ENCODE measurements at regions not wholly inside any gene's neighbourhood (a gene's known extent, or its start where the extent isn't known, plus 50 kb on each side); places are given as distances from the start of the nearest gene placed in this dataset.

DNA sequence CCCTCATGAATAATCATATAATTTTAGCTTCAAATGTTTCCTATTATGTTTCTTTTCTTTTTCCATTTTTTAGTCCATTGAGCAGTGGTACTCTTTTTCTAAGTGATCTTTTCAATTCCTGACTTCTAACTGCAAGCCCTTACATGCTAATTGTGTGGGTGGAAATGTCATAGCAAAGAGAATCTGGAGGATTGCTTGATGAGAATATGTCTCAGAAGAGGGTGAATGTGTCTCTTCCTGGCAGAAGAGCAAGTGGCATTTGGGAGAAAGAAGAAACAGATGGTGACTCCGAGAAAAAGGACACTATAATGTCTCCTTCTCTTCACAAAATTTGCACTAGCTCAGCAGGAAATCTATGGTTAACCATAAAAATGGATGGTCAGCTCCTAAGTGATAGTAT is 2320.0 kb downstream of the PCDH9 start:
- DNase-seq (no peak), ATAC-seq (ENCODE audit: poor library complexity) (no peak)
- intact Hi-C loops (cut with DNase I) = no loop called here

DNA sequence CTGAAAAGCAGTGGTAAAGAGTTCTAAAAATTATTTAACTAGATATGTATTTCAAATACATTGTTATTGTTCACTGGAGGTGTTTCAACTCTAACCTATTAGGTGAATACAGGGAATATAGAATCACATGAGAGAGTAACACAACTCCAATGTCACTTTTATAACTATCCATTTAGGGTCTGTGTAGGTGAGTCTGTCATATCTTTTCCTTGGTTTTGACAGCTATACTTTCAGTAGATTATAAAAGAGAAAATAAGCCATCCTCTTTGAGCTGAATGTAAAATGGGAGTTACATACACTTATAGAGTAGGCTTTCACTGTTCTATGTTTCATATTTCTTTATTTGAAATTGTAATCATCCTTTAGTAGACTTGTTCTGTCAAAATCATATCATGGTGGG is 2321.0 kb downstream of the PCDH9 start:
- DNase-seq = no peak
- intact Hi-C loops (cut with DNase I) = no loop called here
- ATAC-seq (ENCODE audit: poor library complexity) = no peak

DNA sequence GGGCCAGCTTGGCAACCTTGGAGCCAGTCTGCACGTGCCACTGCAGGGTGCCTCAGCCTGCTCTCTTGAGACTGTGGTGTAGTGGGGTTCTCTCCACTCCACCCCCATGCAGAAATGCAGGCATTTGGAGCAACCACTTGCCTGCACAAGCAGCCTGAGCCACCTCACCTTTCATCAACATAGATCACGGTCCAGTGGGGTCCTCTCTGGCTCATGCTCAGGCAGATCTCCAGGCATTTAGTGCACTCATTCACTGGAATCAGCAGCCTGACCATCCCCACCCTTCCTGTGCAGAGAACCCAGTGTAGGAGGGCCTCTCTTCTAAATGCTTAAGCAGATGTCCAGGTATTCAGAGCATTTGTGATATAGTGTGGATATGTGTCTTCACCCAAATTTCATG is 2330.1 kb downstream of the PCDH9 start:
- ATAC-seq (ENCODE audit: poor library complexity) (no peak), DNase-seq (no peak)
- intact Hi-C loops (cut with DNase I) = no loop called here

DNA sequence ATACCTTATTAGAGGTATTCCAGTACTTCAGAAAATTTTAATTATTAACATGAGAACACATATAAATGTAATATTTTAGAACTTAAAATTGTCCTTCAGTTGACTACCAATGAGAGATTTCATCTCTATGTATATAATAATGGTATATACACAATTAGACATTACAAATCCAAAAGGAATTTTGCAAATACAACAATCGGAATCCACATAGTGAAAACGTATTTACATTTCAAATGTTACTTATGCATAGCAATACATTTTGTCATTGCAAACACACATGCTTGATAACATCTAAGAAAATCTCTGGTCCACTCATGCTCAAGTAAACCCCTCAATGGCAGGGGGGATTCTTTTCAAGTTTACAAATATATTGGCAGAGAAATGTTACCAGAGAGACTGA is 2345.2 kb downstream of the PCDH9 start:
- DNase-seq (no peak), ATAC-seq (ENCODE audit: poor library complexity) (no peak)
- intact Hi-C loops (cut with DNase I) = no loop called here

DNA sequence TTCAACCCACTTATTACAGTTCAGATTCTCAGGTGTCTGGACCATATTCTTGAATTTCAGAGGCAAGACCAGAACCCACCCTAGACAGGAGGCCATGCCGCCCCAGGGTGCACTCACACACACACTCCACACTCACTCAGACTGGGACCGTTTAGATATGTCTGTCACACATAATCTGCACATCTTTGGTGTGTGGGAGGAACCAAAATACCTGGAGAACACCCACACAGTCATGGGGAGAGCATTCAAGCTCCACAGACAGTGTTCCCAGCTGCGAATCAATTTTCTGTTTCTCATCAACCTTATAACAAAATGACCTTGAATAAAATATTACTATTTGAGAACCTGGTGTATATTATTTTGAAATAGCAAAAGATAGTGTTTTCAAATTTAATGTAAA is 2353.0 kb downstream of the PCDH9 start:
- intact Hi-C loops (cut with DNase I) = no loop called here
- DNase-seq (no peak), ATAC-seq (ENCODE audit: poor library complexity) (no peak)

DNA sequence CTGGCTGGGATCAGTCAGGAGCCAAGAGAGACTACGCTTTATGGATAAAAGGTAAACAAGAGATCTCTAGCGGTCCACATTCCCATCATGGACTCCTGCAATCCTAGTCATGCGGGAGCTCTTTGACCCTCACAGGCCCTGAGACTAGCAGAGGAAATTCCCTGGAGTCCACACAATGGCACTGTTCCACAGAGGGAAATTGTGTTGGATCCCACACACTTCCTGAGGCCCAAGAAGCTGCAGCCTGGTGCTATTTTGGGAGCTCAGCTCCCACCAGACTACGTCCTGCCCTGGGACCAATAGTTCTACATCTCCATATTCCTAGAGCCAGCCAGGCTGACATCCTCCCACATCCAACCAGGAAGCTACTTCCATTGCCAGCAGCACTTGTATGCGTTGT is 2358.4 kb downstream of the PCDH9 start:
- no peak for DNase-seq
- intact Hi-C loops (cut with DNase I) = no loop called here
- ATAC-seq (ENCODE audit: poor library complexity) = no peak

DNA sequence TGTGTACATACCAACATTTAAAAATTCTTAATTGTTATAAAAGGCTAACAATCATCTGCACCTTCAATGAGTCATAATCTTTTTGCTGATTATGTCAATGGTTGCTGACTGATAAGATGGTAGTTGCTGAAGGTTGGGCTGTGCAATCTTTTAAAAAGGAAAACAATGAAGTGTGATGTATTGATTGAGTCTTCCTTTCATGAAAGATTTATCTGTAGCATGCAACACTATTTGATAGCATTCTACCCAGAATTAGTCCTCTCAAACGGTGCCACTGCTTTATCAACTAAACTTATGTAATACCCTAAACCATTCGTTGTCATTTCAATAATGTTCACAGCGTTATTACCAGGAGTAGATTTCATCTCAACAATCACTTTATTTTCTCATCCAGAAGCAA is 2360.6 kb downstream of the PCDH9 start:
- intact Hi-C loops (cut with DNase I) = no loop called here
- ATAC-seq (ENCODE audit: poor library complexity) (no peak), DNase-seq (no peak)

DNA sequence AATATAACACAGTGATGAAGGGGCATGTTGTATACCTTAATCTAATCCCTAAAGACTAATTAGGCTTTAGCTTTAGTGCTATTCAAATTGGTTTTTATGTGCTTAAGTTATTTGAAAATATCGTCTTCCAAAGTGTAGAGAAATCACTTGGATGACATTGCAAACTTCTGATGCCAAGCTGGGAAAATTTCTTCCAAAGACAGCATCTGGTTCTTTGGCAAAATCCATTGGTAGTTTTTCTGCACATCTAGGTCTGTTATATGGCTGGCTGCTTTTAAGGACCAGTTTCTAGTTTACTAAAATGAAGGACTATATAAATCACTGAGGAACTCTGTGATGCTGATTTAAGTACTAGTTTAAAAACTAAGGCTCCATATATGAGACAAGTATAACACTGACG is 2362.3 kb downstream of the PCDH9 start:
- intact Hi-C loops (cut with DNase I) = no loop called here
- ATAC-seq (ENCODE audit: poor library complexity) = no peak
- no peak for DNase-seq

DNA sequence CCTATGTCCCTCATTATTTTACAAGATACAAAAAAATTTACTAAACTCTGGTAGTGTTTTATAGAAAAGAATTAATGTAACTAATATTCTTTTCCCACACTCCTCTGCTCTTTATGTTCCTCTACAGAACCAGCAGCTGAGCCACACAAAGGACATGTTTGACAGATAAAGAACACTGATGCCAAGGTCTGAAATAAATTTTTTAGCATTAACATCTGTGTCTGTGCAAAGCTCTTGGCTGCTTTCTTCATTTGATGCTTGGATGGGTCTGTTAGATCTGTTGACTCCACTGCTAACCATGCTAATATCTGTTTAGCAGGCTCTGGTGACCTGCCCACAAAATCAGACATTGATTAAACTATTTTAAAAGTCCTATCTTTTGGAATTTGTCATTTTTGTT is 2363.8 kb downstream of the PCDH9 start:
- ATAC-seq (ENCODE audit: poor library complexity) (no peak), DNase-seq (no peak)
- intact Hi-C loops (cut with DNase I) = no loop called here

DNA sequence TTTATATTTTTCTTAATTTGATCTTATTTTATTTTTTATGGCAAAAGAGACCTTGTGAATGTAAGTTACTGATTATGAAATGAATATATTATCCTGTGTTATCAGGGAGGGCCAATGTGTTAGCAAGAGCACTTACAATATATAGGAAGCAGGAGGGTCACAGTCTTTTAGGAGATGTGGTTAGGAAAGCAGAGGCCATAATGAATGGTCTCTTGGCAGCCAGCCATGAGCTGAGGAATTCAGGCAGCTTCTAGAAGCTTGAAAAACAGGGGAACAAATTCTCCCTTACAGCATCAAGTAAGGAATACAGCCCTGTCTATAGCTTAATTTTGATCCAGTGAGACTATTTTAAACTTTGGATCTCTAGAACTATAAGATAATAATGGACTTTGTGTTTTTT is 2374.6 kb downstream of the PCDH9 start:
- intact Hi-C loops (cut with DNase I) = no loop called here
- no peak for DNase-seq
- ATAC-seq (ENCODE audit: poor library complexity) = no peak

DNA sequence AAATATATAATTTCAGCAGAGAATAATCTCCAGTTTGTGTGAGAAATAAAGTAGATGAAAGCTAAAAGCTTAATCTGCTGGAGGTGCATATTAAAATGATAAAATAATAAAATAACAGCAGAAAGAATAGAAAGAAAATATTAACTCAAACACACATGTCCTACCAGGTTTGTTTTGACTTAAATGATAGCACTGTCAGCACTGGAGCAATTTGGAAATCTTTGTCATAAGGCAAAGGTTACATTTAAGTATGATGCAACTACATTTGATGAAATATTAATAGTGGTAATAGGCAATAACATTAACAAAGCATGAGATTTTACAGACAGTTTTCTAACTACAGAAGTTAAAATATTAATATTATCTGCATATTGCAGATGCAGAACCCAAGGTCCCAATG is 2380.1 kb downstream of the PCDH9 start:
- intact Hi-C loops (cut with DNase I) = no loop called here
- ATAC-seq (ENCODE audit: poor library complexity) (no peak), DNase-seq (no peak)

DNA sequence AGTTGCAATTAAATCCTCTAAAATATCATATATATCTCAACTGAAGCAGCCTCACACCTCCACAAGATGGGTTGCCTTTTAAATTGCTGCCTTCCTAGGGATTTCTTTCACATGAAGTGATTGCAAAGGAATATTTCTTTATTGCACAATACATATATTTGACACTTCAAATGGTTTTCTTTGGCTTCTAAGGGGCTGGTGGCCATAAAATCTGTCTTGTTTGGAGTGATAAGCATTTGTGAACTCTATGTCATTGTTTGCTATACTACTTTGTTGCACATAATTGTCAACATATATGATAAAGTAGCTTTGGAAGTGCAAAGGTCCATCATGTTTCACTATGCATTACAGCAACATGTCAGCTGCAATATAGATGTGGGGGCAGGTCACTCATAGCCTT is 2380.9 kb downstream of the PCDH9 start:
- DNase-seq (no peak), ATAC-seq (ENCODE audit: poor library complexity) (no peak)
- intact Hi-C loops (cut with DNase I) = no loop called here

DNA sequence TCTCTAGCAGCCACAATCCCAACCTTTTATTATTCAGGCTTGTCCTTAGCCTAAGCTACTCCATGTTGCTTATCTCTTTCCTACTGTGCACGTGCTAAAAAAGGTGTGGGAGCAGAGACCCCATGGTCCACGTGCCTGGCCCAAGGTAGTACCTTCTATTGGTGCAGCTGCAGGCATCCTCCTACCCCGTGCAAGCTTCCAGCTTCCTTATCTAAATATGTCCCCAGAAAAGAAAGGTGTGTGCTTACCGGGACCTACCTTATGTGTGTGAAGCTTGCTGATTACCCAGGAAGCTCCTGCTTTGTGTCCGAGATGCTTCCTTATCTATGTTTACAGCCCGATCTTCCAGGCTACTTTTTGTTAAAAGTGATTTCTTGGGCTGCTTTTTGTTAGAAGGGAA is 2382.4 kb downstream of the PCDH9 start:
- ATAC-seq (ENCODE audit: poor library complexity) = no peak
- intact Hi-C loops (cut with DNase I) = no loop called here
- no peak for DNase-seq

DNA sequence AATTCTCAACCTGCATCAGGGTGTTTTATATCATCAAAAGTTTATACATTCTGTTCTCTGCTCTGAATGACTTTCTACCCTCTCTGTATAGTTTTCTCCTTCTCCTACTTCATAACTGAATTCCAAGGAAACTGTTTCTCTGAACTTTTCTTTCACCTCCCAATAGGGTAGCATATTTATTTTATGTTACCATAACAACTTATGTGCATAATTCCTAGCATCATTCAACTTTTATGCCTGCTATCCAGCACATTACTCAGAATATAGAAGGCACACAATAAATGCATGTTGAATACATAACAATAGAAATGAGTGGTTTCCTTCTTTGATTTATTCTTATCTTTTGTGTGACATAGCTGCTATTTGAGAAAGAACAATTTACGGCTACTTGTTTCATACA is 2385.0 kb downstream of the PCDH9 start:
- ATAC-seq (ENCODE audit: poor library complexity) = no peak

DNA sequence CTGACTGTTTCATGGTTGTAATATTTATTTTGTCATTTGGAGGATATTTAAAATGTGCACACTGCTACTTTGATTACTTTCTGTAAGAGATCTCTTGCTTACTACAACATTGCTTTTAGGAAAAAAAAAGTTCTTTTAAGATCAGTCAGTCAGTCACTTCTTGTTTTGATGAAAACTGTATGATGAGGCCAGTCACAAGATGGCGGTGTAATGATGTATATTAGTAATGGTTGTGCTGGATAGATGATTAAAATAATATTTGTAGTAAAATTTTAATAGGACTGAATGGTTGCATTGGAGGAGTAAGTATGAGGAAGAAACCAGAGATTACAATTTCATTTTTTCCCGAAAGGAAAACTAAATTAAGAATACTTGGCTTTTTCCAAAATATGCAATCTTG is 2411.1 kb downstream of the PCDH9 start:
- intact Hi-C loops (cut with DNase I) = no loop called here
- ATAC-seq (ENCODE audit: poor library complexity) (no peak), DNase-seq (no peak)

More for the DNA sequence above, 2385.0 kb downstream of the PCDH9 start:
- no peak for DNase-seq
- intact Hi-C loops (cut with DNase I) = no loop called here

DNA sequence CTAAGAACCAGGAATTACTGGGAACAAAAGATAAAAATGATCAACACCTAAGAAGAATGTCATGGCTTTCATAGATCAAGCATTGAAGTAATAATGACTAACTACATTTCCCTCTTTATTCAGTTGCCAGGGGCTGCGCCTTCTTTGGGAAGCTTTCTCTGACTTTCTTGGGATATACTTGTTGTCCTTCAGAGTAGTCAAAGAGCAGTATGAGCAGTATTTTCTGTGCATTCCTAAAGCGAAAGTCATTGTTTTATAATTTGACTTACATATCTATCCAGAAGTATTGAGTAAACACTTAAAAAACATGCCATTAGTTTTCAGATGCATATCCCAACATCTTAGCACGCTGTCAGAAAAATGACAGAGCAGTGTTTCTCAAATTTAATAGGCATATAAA is 2412.4 kb downstream of the PCDH9 start:
- ATAC-seq (ENCODE audit: poor library complexity) (no peak), DNase-seq (no peak)
- intact Hi-C loops (cut with DNase I) = no loop called here

DNA sequence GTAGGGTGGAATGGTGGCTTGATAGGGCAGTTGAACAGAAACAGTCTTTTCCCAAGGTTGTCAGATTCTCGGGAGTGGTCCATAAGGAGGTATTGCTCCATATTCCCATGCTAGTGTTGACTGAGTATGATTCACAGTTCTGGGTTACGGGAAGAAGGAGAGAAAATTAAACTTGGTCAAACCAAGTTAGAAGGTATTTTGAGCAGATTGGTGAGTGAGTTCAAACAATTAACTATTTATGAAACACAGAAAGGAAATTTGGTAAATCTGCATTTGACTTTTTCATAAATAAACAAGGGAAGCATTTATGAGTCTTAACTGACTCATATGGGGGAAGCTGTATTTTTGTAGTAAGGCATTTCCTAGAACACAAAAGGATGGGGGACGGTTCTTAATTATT is 2419.4 kb downstream of the PCDH9 start:
- intact Hi-C loops (cut with DNase I) = no loop called here
- DNase-seq = no peak

DNA sequence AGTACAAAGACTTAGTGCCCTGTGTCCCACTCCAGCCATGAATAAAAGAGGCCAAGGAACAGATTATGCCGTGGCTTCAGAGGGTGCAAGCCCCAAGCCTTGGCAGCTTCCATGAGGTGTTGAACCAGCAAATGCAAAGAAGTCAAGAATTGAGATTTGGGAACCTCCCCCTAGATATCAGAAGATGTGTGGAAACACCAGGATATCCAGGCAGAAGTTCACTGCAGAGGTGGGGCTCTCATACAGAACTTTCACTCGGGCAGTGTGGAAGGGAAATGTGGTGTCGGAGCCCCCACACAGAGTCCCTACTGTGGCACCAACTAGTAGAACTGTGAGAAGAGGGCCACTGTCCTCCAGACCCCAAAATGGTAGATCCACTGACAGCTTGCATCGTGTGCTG is 2421.4 kb downstream of the PCDH9 start:
- ATAC-seq (ENCODE audit: poor library complexity) (no peak), DNase-seq (no peak)
- intact Hi-C loops (cut with DNase I) = no loop called here

More for the DNA sequence above, 2419.4 kb downstream of the PCDH9 start:
- no peak for ATAC-seq (ENCODE audit: poor library complexity)

DNA sequence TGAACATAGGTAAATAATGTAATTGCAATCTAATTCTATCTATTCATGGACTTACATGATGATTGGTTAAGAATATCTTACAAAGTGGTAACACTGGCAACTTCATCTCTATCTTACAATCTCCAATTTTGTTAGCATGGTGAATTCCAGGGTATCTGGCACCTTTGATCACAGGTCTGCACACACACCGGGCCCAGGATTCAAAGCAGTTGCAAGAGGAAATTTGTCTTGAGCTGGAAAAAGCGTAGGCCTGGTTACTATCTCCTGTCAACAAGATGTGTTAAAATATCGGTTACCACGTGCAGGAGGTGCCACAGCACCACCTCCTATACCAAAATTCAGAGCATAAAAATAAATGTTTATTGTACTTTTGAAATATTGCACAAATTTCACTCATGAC is 2428.4 kb downstream of the PCDH9 start:
- intact Hi-C loops (cut with DNase I) = no loop called here
- DNase-seq (no peak), ATAC-seq (ENCODE audit: poor library complexity) (no peak)

DNA sequence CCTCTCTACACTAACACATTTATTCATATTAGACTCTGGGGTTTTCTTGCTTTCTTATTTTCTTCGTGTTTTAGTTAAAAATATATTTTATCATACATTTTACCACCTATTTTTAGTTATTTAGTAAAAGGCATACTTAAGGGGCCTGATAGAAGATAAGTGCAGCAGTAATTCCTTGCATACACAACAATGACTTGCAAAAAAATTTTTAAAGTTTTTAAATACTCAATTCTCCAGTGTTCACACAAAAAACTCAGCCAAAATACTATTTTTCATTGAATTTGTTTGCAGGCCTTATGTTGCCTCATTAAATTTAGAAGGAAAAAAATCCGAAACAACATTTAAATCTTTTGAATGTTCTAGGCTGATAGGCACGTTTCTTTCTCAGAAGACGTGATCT is 2431.7 kb downstream of the PCDH9 start:
- ATAC-seq (ENCODE audit: poor library complexity) (no peak), DNase-seq (no peak)
- intact Hi-C loops (cut with DNase I) = no loop called here

DNA sequence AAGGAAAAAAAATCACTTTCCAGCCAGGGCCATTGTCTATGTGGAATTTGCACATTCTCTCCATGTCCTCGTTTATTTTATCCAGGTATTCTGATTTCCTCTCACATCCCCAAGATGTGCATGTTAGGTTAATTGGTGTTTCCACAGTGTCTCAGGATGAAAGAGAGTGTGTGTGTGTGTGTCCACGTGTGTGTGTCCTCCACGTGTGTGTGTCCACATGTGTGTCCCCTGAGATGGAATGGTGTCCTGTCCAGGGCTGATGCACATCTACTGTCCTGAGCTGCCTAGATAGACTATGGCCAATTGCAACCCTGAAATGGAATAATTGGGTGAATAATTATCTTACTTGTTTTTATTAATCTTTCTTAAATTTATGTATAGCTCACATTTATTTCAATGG is 2436.5 kb downstream of the PCDH9 start:
- no peak for ATAC-seq (ENCODE audit: poor library complexity)
- intact Hi-C loops (cut with DNase I) = no loop called here
- no peak for DNase-seq

DNA sequence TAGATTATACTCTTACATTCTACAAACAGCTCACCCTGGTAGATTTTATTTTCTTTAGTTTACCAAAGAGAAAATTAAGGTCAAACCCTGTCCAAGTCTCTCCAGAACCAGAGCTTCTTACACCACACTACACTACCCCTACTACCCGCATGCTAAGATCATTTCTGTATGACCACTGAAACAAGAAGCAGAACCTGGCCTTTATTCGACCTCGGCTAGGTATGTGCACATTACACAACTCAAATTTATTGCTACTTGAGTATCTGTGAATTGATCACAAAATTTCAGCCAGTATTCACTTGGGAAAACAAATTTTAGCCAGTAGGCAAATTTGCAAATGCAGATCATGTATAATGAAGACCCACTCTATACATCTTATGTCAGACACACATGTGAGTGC is 2437.0 kb downstream of the PCDH9 start:
- ATAC-seq (ENCODE audit: poor library complexity) (no peak), DNase-seq (no peak)
- intact Hi-C loops (cut with DNase I) = no loop called here
